Neural progenitor cell (in vitro differentiated cells): ENCODE measurements at regions not wholly inside any gene's neighbourhood (a gene's known extent, or its start where the extent isn't known, plus 50 kb on each side); places are given as distances from the start of the nearest gene placed in this dataset.
"Not testable (repeated sequence)": the region's sequence is repeated elsewhere in the genome, so short reads cannot be mapped to it uniquely, and the experiment has no call there.

ENCODE experiments used
- DNase-seq: peaks from one replicate; pipeline ENCODE4 v3.0.0-alpha.2; 2016; ENCODE audit warnings: low spot score
- H2AFZ ChIP-seq: fragments of 200-600 bp; sonication (generic); replicated peaks from 2 replicates; pipeline ENCODE4 v1.6.1; 2016; ENCODE audit warnings: antibody characterized with exemption
- H3F3A ChIP-seq: fragments of 200-600 bp; sonication (generic); 2 replicates; pipeline ENCODE4 v1.6.1; 2016; ENCODE audit warnings: antibody characterized with exemption, low read depth
- H3K27ac ChIP-seq: fragments of 200-600 bp; sonication (generic); 2 replicates; pipeline ENCODE4 v1.5.1; 2016; ENCODE audit warnings: mild to moderate bottlenecking
- H3K27me3 ChIP-seq: fragments of 200-600 bp; sonication (generic); 2 replicates; pipeline ENCODE4 v1.6.1; 2016; ENCODE audit warnings: mild to moderate bottlenecking, moderate library complexity
- H3K36me3 ChIP-seq: fragments of 200-600 bp; sonication (generic); 2 replicates; pipeline ENCODE4 v1.5.1; 2016
- H3K4me1 ChIP-seq: fragments of 200-600 bp; sonication (generic); 2 replicates; pipeline ENCODE4 v1.6.1; 2016; ENCODE audit warnings: mixed run types
- H3K4me2 ChIP-seq: fragments of 200-600 bp; sonication (generic); 2 replicates; pipeline ENCODE4 v1.6.1; 2016
- H3K4me3 ChIP-seq: fragments of 200-600 bp; sonication (generic); 2 replicates; pipeline ENCODE4 v1.5.1; 2016
- H3K79me2 ChIP-seq: fragments of 200-600 bp; sonication (generic); 2 replicates; pipeline ENCODE4 v1.6.1; 2016; ENCODE audit warnings: low read depth
- H3K9ac ChIP-seq: fragments of 200-600 bp; sonication (generic); 2 replicates; pipeline ENCODE4 v1.6.1; 2016
- H3K9me3 ChIP-seq: fragments of 200-600 bp; sonication (generic); 2 replicates; pipeline ENCODE4 v1.5.1; 2016; ENCODE audit warnings: low read depth
- H4K20me1 ChIP-seq: fragments of 200-600 bp; sonication (generic); 2 replicates; pipeline ENCODE4 v1.6.1; 2016; ENCODE audit warnings: low read depth
- H3K27ac Mint-ChIP-seq: 3 replicates; pipeline ENCODE4 v1.8.0; 2021; ENCODE audit warnings: mixed read lengths
- H3K27me3 Mint-ChIP-seq: 2 replicates; pipeline ENCODE4 v1.8.0; 2022; ENCODE audit warnings: low read depth, mild to moderate bottlenecking, inconsistent platforms, moderate library complexity, mixed read lengths; ENCODE audit not compliant: insufficient read depth
- H3K36me3 Mint-ChIP-seq: 3 replicates; pipeline ENCODE4 v1.8.0; 2021; ENCODE audit warnings: mixed read lengths
- H3K4me1 Mint-ChIP-seq: 3 replicates; pipeline ENCODE4 v1.8.0; 2021; ENCODE audit warnings: mixed read lengths
- H3K4me3 Mint-ChIP-seq: 3 replicates; pipeline ENCODE4 v1.8.0; 2021; ENCODE audit warnings: mild to moderate bottlenecking, moderate library complexity, mixed read lengths
- H3K9me3 Mint-ChIP-seq: 3 replicates; pipeline ENCODE4 v1.8.0; 2020; ENCODE audit warnings: mixed read lengths
- EZH2 ChIP-seq: fragments of 200-600 bp; sonication (generic); IDR thresholded peaks from 2 replicates; pipeline ENCODE4 v1.6.1; 2017; ENCODE audit warnings: antibody characterized with exemption, mild to moderate bottlenecking, moderate library complexity
- EZH2phosphoT487 ChIP-seq: fragments of 200-600 bp; sonication (generic); IDR thresholded peaks from 2 replicates; pipeline ENCODE4 v1.6.1; 2017; ENCODE audit warnings: antibody characterized with exemption
- TF ChIP-seq, protein P1 (sequence below): fragments of 200-600 bp; sonication (generic); IDR thresholded peaks from 2 replicates; pipeline ENCODE4 v1.5.1; 2017; ENCODE audit warnings: antibody characterized with exemption, mild to moderate bottlenecking

DNA sequence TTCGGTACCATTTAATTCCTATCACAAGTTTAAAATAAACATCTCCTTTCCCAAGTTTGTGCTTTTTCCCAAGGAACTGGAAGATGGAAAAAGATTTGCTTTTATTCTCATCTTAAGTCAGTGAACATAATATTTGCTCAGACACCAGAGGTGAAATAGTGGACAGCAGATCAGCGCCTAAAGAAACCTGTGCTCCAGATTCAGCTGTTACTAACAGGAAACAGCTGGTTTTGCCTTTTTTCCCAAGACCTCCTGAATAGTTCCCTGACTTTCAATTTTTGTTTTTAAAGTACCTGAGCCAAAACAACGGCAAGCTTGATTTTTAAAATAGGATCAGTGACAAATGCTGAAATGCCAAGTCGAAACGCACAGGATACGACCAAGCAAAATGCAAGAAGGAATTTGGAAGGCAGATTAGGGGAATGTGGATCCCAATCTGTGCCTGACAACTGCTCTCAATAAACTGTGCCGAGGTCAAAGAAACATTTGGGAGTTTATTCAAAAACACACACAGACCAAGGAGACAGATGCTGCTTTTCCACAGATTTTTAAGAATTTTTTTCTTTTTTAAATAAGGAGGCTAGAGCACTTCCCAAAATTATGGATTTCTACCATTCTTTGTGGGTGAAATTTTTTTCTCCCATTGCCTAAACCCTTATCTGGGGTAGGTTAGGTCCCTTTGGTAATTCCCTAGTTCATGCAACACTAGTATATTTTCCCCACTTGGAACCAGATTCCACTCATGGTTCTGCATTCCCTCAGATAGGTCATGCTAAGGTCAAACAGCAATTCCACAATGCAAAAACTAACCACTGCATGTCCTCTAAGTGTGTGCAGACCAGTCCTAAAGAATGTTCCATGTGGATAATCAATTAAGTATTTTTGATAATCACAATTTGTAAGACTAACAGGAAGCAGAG, 121.5 kb upstream of the PDE1A start:
- Histone ChIP-seq H3K4me2 (no peak overlapping the region), H3K4me3 (no peak overlapping the region), H3K9ac (no peak overlapping the region), H3K27ac (no peak overlapping the region), H3K79me2 (no peaks in the 10 kb centered on the region), H3K36me3 (no peaks in the 10 kb centered on the region), H3K27me3 (no peaks in the 10 kb centered on the region), H3K9me3 (no peaks in the 10 kb centered on the region), H3F3A (no peaks in the 10 kb centered on the region), H4K20me1 (no peaks in the 10 kb centered on the region), H2AFZ (peak overlapping the region; percentile 56), H3K4me1 (peaks cover 5% of the 10 kb centered on the region)
- Mint-ChIP-seq H3K27ac (no peak overlapping the region), H3K4me1 (peaks cover 11% of the 10 kb centered on the region), H3K27me3 (peaks cover 2% of the 10 kb centered on the region), H3K4me3 (no peak overlapping the region), H3K36me3 (no peaks in the 10 kb centered on the region), H3K9me3 (no peaks in the 10 kb centered on the region)
- DNase-seq, result no peak
- TF ChIP-seq EZH2phosphoT487, result no peak
- TF ChIP-seq, protein P1, sequence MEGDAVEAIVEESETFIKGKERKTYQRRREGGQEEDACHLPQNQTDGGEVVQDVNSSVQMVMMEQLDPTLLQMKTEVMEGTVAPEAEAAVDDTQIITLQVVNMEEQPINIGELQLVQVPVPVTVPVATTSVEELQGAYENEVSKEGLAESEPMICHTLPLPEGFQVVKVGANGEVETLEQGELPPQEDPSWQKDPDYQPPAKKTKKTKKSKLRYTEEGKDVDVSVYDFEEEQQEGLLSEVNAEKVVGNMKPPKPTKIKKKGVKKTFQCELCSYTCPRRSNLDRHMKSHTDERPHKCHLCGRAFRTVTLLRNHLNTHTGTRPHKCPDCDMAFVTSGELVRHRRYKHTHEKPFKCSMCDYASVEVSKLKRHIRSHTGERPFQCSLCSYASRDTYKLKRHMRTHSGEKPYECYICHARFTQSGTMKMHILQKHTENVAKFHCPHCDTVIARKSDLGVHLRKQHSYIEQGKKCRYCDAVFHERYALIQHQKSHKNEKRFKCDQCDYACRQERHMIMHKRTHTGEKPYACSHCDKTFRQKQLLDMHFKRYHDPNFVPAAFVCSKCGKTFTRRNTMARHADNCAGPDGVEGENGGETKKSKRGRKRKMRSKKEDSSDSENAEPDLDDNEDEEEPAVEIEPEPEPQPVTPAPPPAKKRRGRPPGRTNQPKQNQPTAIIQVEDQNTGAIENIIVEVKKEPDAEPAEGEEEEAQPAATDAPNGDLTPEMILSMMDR, result no peak
- no peak for TF ChIP-seq EZH2

DNA sequence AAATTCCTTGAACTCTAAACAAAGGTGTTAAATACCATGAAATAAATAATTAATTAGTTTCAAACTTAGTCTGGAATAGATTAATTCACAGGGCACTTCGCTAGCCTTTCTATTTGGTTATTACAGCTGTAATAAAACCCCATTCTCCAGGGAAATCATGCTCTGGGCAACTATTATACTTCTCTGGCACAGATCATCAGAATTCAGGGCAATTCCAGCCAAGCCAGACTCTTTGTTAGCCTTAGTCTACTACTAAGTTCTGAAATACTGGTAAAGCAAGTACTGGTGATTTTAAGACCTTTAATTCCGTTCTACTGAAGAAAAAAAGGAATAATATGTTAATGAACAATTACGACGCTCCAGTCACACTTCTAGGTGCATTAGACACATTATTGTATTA, 123.4 kb upstream of the PDE1A start:
- Mint-ChIP-seq H3K27ac (no peak overlapping the region), H3K9me3 (no peaks in the 10 kb centered on the region), H3K36me3 (no peaks in the 10 kb centered on the region), H3K27me3 (no peaks in the 10 kb centered on the region), H3K4me3 (no peak overlapping the region), H3K4me1 (peaks cover 11% of the 10 kb centered on the region)
- no peak overlapping the region for H3K4me2 ChIP-seq
- H3K36me3 ChIP-seq, result no peaks in the 10 kb centered on the region
- H3K27ac ChIP-seq, result no peak overlapping the region
- H3K4me3 ChIP-seq, result no peak overlapping the region
- H4K20me1 ChIP-seq, result no peaks in the 10 kb centered on the region
- no peak for DNase-seq
- H3K4me1 ChIP-seq, result peaks cover 5% of the 10 kb centered on the region
- H3K27me3 ChIP-seq, result no peaks in the 10 kb centered on the region
- H3F3A ChIP-seq, result no peaks in the 10 kb centered on the region
- H3K9me3 ChIP-seq, result no peaks in the 10 kb centered on the region
- H3K9ac ChIP-seq, result no peak overlapping the region
- H3K79me2 ChIP-seq, result no peaks in the 10 kb centered on the region
- no peak overlapping the region for H2AFZ ChIP-seq
- TF ChIP-seq, protein P1, result no peak
- TF ChIP-seq EZH2phosphoT487 (no peak), EZH2 (no peak)

DNA sequence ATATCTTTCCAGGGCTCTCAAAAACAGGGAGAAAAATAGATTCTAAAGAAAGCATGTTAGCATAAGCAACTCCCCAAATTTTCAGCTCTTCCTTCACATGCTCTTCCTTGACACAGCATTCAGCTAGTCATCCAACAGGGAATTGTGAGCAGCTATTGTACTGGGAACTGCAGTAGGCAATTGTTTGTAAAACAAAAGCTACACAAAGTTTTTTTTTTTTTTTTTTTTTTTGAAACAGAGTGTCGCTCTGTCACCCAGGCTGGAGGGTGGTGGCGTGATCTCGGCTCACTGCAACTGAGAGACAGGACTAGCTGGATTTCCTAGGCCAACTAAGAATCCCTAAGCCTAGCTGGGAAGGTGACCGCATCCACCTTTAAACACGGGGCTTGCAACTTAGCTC, 125.4 kb upstream of the PDE1A start:
- not testable (repeated sequence) for H3K36me3 Mint-ChIP-seq, H3K9me3 ChIP-seq, H3F3A ChIP-seq, H3K4me1 ChIP-seq, H3K9me3 Mint-ChIP-seq, H3K4me2 ChIP-seq, H3K27ac ChIP-seq, H3K79me2 ChIP-seq, H2AFZ ChIP-seq, H3K4me3 ChIP-seq, H3K36me3 ChIP-seq, H4K20me1 ChIP-seq, H3K4me3 Mint-ChIP-seq, H3K27me3 ChIP-seq, H3K27me3 Mint-ChIP-seq, H3K9ac ChIP-seq
- peaks cover 11% of the 10 kb centered on the region for H3K4me1 Mint-ChIP-seq
- H3K27ac Mint-ChIP-seq, result peak overlapping the region; percentile 25
- peak; percentile 56 for DNase-seq

DNA sequence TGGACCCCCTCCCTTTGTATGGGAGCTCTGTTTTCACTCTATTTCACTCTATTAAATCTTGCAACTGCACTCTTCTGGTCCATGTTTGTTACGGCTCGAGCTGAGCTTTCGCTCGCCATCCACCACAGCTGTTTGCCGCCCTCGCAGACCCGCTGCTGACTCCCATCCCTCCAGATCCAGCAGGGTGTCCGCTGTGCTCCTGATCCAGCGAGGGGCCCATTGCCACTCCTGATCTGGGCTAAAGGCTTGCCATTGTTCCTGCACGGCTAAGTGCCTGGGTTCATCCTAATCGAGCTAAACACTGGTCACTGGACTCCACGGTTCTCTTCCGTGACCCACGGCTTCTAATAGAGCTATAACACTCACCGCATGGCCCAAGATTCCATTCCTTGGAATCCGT, 125.9 kb upstream of the PDE1A start:
- H3K79me2 ChIP-seq, H3K36me3 ChIP-seq, H3K9me3 ChIP-seq, H3F3A ChIP-seq, H3K4me2 ChIP-seq, H3K27ac ChIP-seq, H3K9ac ChIP-seq, H2AFZ ChIP-seq, H3K27me3 ChIP-seq, H3K4me1 ChIP-seq, DNase-seq, H3K4me3 ChIP-seq, H3K27me3 Mint-ChIP-seq, H3K9me3 Mint-ChIP-seq, H4K20me1 ChIP-seq, H3K4me3 Mint-ChIP-seq, H3K36me3 Mint-ChIP-seq: not testable (repeated sequence)
- Mint-ChIP-seq H3K27ac (peak overlapping the region; percentile 63), H3K4me1 (peaks cover 11% of the 10 kb centered on the region)
